ENCODE measurements at regions not wholly inside any gene's neighbourhood (a gene's known extent, or its start where the extent isn't known, plus 50 kb on each side); places are given as distances from the start of the nearest gene placed in this dataset.
"Not testable (repeated sequence)": the region's sequence is repeated elsewhere in the genome, so short reads cannot be mapped to it uniquely, and the experiment has no call there.

DNA sequence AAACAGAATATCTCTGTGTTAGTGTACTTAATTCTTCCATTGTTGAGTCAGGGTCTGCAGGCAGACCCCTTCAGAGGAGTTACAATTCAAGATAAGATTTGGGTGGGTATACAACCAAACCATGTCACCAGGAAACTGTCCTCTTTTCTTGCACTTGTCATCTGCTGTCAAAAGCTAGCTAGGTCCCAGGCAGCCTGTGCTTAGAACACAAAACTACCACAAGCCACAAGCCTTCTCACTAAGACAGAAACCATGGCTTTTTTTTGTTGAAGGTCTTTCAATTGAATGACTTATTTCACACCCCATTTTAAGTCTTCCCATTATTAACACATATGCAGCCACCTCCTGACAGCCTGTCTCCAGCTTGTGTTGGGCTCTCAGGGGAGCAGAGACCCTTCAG lies 2345.1 kb downstream of the TP53TG3F start:
- TF ChIP-seq, protein P1, sequence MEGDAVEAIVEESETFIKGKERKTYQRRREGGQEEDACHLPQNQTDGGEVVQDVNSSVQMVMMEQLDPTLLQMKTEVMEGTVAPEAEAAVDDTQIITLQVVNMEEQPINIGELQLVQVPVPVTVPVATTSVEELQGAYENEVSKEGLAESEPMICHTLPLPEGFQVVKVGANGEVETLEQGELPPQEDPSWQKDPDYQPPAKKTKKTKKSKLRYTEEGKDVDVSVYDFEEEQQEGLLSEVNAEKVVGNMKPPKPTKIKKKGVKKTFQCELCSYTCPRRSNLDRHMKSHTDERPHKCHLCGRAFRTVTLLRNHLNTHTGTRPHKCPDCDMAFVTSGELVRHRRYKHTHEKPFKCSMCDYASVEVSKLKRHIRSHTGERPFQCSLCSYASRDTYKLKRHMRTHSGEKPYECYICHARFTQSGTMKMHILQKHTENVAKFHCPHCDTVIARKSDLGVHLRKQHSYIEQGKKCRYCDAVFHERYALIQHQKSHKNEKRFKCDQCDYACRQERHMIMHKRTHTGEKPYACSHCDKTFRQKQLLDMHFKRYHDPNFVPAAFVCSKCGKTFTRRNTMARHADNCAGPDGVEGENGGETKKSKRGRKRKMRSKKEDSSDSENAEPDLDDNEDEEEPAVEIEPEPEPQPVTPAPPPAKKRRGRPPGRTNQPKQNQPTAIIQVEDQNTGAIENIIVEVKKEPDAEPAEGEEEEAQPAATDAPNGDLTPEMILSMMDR (IDR thresholded peaks at IDR 0.05; ENCODE audit: insufficient read depth, low read length), result not testable (repeated sequence)
- TF ChIP-seq GABPA (IDR thresholded peaks at IDR 0.05; ENCODE audit: low read depth); POLR2AphosphoS5 (IDR thresholded peaks at IDR 0.05; ENCODE audit: low read depth); SPI1 (IDR thresholded peaks at IDR 0.05; ENCODE audit: borderline replicate concordance, low read depth): not testable (repeated sequence)
- TF ChIP-seq, protein P2, sequence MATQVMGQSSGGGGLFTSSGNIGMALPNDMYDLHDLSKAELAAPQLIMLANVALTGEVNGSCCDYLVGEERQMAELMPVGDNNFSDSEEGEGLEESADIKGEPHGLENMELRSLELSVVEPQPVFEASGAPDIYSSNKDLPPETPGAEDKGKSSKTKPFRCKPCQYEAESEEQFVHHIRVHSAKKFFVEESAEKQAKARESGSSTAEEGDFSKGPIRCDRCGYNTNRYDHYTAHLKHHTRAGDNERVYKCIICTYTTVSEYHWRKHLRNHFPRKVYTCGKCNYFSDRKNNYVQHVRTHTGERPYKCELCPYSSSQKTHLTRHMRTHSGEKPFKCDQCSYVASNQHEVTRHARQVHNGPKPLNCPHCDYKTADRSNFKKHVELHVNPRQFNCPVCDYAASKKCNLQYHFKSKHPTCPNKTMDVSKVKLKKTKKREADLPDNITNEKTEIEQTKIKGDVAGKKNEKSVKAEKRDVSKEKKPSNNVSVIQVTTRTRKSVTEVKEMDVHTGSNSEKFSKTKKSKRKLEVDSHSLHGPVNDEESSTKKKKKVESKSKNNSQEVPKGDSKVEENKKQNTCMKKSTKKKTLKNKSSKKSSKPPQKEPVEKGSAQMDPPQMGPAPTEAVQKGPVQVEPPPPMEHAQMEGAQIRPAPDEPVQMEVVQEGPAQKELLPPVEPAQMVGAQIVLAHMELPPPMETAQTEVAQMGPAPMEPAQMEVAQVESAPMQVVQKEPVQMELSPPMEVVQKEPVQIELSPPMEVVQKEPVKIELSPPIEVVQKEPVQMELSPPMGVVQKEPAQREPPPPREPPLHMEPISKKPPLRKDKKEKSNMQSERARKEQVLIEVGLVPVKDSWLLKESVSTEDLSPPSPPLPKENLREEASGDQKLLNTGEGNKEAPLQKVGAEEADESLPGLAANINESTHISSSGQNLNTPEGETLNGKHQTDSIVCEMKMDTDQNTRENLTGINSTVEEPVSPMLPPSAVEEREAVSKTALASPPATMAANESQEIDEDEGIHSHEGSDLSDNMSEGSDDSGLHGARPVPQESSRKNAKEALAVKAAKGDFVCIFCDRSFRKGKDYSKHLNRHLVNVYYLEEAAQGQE (IDR thresholded peaks at IDR 0.05; ENCODE audit: insufficient replicate concordance, low read depth), result not testable (repeated sequence)
